ENCODE measurements at regions not wholly inside any gene's neighbourhood (a gene's known extent, or its start where the extent isn't known, plus 50 kb on each side); places are given as distances from the start of the nearest gene placed in this dataset.
"Not testable (repeated sequence)": the region's sequence is repeated elsewhere in the genome, so short reads cannot be mapped to it uniquely, and the experiment has no call there.

DNA sequence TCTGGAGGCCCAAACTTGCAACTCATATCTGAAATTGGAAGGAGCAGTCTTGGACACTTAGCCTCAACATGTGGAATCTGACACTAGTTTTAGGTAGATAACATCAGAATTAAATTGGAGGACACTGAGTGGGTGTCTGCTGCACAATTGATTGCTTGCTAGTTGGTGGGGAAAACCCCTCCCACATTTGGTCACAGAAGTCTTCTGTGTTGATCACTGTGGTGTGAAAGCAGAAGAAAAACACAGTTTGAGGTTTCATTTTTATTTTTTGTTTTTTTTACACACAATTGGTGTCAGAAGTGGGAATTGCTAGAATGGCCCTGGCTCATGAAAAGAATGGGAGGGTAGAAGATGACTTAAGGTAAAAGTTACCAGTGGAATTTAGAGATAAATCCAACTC, 78.0 kb upstream of the CD163 start:
- H3K9me3 ChIP-seq: no peaks in the 10 kb centered on the region
- TF ChIP-seq, protein P1, sequence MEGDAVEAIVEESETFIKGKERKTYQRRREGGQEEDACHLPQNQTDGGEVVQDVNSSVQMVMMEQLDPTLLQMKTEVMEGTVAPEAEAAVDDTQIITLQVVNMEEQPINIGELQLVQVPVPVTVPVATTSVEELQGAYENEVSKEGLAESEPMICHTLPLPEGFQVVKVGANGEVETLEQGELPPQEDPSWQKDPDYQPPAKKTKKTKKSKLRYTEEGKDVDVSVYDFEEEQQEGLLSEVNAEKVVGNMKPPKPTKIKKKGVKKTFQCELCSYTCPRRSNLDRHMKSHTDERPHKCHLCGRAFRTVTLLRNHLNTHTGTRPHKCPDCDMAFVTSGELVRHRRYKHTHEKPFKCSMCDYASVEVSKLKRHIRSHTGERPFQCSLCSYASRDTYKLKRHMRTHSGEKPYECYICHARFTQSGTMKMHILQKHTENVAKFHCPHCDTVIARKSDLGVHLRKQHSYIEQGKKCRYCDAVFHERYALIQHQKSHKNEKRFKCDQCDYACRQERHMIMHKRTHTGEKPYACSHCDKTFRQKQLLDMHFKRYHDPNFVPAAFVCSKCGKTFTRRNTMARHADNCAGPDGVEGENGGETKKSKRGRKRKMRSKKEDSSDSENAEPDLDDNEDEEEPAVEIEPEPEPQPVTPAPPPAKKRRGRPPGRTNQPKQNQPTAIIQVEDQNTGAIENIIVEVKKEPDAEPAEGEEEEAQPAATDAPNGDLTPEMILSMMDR (IDR thresholded peaks at IDR 0.05): no peak
- no peak for TF ChIP-seq EP300 (IDR thresholded peaks at IDR 0.05)
- no peak for TF ChIP-seq POLR2AphosphoS5 (IDR thresholded peaks at IDR 0.05)
- no peak for TF ChIP-seq POLR2A (IDR thresholded peaks at IDR 0.05)
- H3K4me3 ChIP-seq: no peak overlapping the region
- no peaks in the 10 kb centered on the region for H3K36me3 ChIP-seq
- DNase-seq (ENCODE audit: low spot score in 2 of 2): no peak
- no peaks in the 10 kb centered on the region for H3K27me3 ChIP-seq
- H3K27ac ChIP-seq: no peak overlapping the region
- no peaks in the 10 kb centered on the region for H3K4me1 ChIP-seq

GRCh38 chr12:7581046-7581445, 77.5 kb upstream of the CD163 start:
- Histone ChIP-seq H3K27me3 (no peaks in the 10 kb centered on the region), H3K4me1 (no peaks in the 10 kb centered on the region), H3K4me3 (no peak overlapping the region), H3K27ac (no peak overlapping the region), H3K9me3 (no peaks in the 10 kb centered on the region), H3K36me3 (no peaks in the 10 kb centered on the region)
- TF ChIP-seq POLR2A (IDR thresholded peaks at IDR 0.05) (no peak), POLR2AphosphoS5 (IDR thresholded peaks at IDR 0.05) (no peak), EP300 (IDR thresholded peaks at IDR 0.05) (no peak)
- TF ChIP-seq, protein P1 (IDR thresholded peaks at IDR 0.05): no peak
- WGBS: 29% methylated on average over 2 of the region's 2 CpGs
- DNase-seq (ENCODE audit: low spot score in 2 of 2): no peak

DNA sequence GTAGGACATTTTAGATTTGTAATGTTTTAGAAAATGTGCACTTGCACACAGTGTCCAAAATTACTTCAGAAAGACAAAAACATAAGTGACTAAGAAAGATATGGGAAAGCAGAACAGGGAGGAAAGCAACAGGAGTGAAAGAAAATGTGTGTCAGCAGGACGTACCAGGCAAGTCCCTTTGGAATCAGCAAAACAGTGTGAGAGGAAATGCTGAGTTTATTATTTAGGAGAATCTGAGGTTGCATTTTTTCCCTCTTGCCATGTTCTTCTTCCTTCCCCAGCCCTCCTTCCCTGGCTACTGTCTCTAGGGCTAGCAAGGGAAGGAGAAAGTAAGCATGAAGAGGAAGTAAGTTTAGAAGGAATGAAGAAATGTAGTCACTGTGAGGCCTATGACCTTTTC, 67.7 kb upstream of the CD163 start:
- H3K27me3 ChIP-seq: no peaks in the 10 kb centered on the region
- H3K4me1 ChIP-seq: no peaks in the 10 kb centered on the region
- H3K4me3 ChIP-seq: no peak overlapping the region
- H3K36me3 ChIP-seq: no peaks in the 10 kb centered on the region
- no peak for DNase-seq (ENCODE audit: low spot score in 2 of 2)
- H3K27ac ChIP-seq: peak overlapping the region; percentile 65
- no peak for TF ChIP-seq EP300 (IDR thresholded peaks at IDR 0.05)
- no peak for TF ChIP-seq POLR2A (IDR thresholded peaks at IDR 0.05)
- no peaks in the 10 kb centered on the region for H3K9me3 ChIP-seq
- WGBS: 38% methylated on average over 1 of the region's 1 CpG

DNA sequence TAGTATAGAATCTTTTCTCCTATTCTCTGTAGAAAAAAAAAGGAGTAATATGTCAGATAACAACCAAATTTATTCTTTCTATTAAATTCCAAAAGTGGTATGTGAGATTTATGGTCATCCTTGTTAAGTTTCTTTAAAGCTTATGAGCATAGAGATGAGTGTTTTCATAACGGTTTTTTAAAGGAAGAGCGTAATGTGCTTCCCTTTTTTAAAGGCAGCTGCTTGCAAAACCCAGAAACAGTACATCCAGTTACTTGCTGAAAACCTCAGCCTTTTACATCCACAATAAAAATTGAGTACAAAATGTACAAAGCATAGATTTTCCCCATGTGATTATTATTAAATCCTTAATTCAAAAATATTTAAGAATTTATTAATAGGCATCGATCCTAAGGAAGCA, 53.6 kb upstream of the CD163 start:
- no peaks in the 10 kb centered on the region for H3K27me3 ChIP-seq
- no peak for DNase-seq (ENCODE audit: low spot score in 2 of 2)
- H3K9me3 ChIP-seq: no peaks in the 10 kb centered on the region
- H3K36me3 ChIP-seq: no peaks in the 10 kb centered on the region
- TF ChIP-seq EP300 (IDR thresholded peaks at IDR 0.05): no peak
- TF ChIP-seq POLR2A (IDR thresholded peaks at IDR 0.05): no peak
- TF ChIP-seq POLR2AphosphoS5 (IDR thresholded peaks at IDR 0.05): no peak
- TF ChIP-seq, protein P1 (IDR thresholded peaks at IDR 0.05): no peak
- no peaks in the 10 kb centered on the region for H3K4me1 ChIP-seq
- H3K27ac ChIP-seq: peak overlapping the region; percentile 59
- 57% methylated on average over 3 of the region's 3 CpGs for WGBS
- no peak overlapping the region for H3K4me3 ChIP-seq

DNA sequence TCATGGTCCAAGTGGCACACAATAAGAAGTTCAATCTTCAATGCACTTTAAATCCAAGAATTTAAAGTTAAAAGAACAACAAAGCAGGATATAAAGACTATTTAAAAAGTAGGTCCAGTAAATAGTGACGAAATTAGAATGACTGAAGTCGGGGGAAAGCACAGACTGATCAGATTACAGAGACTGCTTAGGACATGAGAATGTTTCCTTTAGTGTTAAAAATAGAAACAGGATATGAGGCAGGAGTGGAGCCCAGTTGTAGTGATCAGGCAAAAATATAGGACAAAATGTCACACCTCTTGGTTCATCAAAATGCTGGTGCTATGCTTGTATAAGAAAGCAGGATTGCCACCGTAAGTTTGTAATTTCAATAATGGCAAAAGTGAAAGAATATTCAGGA, 52.2 kb upstream of the CD163 start:
- Histone ChIP-seq H3K4me3 (no peak overlapping the region), H3K36me3 (no peaks in the 10 kb centered on the region), H3K4me1 (no peaks in the 10 kb centered on the region), H3K9me3 (no peaks in the 10 kb centered on the region), H3K27ac (peak overlapping the region; percentile 45), H3K27me3 (no peaks in the 10 kb centered on the region)
- TF ChIP-seq, protein P1 (IDR thresholded peaks at IDR 0.05): no peak
- TF ChIP-seq EP300 (IDR thresholded peaks at IDR 0.05): no peak
- TF ChIP-seq POLR2A (IDR thresholded peaks at IDR 0.05): peak in 1 of 2 donors; percentile 22
- TF ChIP-seq POLR2AphosphoS5 (IDR thresholded peaks at IDR 0.05): no peak
- WGBS: 25% methylated on average over 3 of the region's 3 CpGs
- no peak for DNase-seq (ENCODE audit: low spot score in 2 of 2)

- WGBS: 88% methylated on average over 6 of the region's 6 CpGs
- H3K9me3 ChIP-seq; H3K36me3 ChIP-seq; H3K4me1 ChIP-seq; DNase-seq (ENCODE audit: low spot score in 2 of 2); H3K27ac ChIP-seq; H3K4me3 ChIP-seq; H3K27me3 ChIP-seq: not testable (repeated sequence)
These were observed 51.3 kb upstream of the CD163 start for GRCh38 chr12:7554831-7555230.
